ENCODE measurements at regions not wholly inside any gene's neighbourhood (a gene's known extent, or its start where the extent isn't known, plus 50 kb on each side); places are given as distances from the start of the nearest gene placed in this dataset.

GRCh38 chr2:14273650-14274049 lies 358.9 kb upstream of the LRATD1 start:
- DNase-seq (ENCODE audit: low read depth, low spot score) (no peak), ATAC-seq (no peak)
- CTCF ChIA-PET, result no interaction called here
- Histone ChIP-seq H3K27me3 (ENCODE audit: control insufficient read depth, insufficient read depth, low read length) (no peaks in the 10 kb centered on the region), H3K27ac (ENCODE audit: low read length) (no peak overlapping the region), H3K4me3 (ENCODE audit: low read depth in 2 of 2, low read length in 2 of 2) (no peak overlapping the region), H3K9me3 (ENCODE audit: control insufficient read depth, insufficient read depth, low read depth, low read length) (no peaks in the 10 kb centered on the region), H3K36me3 (ENCODE audit: control insufficient read depth, insufficient read depth, low read length) (no peaks in the 10 kb centered on the region), H3K4me1 (ENCODE audit: control insufficient read depth, insufficient read depth, low read length) (no peaks in the 10 kb centered on the region)
- in situ Hi-C loops (cut with HindIII; ENCODE audit: low pct_unique_long_range_greater_than_20kb, low sequenced_read_pairs), result no loop called here
- BruUV-seq (replicated peaks), result no TSS peak
- TF ChIP-seq SIN3A (IDR thresholded peaks at IDR 0.05; ENCODE audit: borderline replicate concordance, insufficient read depth, low read depth, low read length), result no peak
- TF ChIP-seq, protein P1, sequence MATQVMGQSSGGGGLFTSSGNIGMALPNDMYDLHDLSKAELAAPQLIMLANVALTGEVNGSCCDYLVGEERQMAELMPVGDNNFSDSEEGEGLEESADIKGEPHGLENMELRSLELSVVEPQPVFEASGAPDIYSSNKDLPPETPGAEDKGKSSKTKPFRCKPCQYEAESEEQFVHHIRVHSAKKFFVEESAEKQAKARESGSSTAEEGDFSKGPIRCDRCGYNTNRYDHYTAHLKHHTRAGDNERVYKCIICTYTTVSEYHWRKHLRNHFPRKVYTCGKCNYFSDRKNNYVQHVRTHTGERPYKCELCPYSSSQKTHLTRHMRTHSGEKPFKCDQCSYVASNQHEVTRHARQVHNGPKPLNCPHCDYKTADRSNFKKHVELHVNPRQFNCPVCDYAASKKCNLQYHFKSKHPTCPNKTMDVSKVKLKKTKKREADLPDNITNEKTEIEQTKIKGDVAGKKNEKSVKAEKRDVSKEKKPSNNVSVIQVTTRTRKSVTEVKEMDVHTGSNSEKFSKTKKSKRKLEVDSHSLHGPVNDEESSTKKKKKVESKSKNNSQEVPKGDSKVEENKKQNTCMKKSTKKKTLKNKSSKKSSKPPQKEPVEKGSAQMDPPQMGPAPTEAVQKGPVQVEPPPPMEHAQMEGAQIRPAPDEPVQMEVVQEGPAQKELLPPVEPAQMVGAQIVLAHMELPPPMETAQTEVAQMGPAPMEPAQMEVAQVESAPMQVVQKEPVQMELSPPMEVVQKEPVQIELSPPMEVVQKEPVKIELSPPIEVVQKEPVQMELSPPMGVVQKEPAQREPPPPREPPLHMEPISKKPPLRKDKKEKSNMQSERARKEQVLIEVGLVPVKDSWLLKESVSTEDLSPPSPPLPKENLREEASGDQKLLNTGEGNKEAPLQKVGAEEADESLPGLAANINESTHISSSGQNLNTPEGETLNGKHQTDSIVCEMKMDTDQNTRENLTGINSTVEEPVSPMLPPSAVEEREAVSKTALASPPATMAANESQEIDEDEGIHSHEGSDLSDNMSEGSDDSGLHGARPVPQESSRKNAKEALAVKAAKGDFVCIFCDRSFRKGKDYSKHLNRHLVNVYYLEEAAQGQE (IDR thresholded peaks at IDR 0.05; ENCODE audit: insufficient read depth in 1 of 2, low read depth in 2 of 2, low read length in 1 of 2), result no peak
- no peak for TF ChIP-seq TCF7L2 (IDR thresholded peaks at IDR 0.05; ENCODE audit: low read depth, low read length)
- no peak for TF ChIP-seq POLR2AphosphoS5 (IDR thresholded peaks at IDR 0.05; ENCODE audit: low read depth, low read length)
- TF ChIP-seq, protein P2, sequence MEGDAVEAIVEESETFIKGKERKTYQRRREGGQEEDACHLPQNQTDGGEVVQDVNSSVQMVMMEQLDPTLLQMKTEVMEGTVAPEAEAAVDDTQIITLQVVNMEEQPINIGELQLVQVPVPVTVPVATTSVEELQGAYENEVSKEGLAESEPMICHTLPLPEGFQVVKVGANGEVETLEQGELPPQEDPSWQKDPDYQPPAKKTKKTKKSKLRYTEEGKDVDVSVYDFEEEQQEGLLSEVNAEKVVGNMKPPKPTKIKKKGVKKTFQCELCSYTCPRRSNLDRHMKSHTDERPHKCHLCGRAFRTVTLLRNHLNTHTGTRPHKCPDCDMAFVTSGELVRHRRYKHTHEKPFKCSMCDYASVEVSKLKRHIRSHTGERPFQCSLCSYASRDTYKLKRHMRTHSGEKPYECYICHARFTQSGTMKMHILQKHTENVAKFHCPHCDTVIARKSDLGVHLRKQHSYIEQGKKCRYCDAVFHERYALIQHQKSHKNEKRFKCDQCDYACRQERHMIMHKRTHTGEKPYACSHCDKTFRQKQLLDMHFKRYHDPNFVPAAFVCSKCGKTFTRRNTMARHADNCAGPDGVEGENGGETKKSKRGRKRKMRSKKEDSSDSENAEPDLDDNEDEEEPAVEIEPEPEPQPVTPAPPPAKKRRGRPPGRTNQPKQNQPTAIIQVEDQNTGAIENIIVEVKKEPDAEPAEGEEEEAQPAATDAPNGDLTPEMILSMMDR (IDR thresholded peaks at IDR 0.05), result no peak
- intact Hi-C loops (cut with micrococcal nuclease; ENCODE audit: unreplicated experiment), result no loop called here
- POLR2A ChIA-PET, result no interaction called here

DNA sequence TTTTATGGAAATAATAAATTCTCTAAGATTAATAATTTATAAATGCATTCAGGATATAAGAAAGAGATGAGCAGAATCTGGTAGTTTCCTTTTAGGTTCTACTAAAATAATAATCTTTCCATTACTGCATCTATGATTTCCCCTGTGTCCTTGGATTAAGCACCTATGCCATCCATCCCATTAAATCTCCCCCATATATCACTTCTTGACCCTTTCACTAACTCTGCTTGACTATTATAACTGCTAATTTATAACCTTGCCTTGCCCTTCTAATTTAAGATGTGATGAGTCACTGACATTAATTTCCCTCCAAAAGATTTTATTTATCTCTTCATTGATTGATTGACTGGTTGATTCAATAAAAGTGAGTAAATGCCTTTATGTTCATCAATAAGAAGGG lies 348.3 kb upstream of the LRATD1 start:
- Histone ChIP-seq H3K4me1 (ENCODE audit: control insufficient read depth, insufficient read depth, low read length) (no peaks in the 10 kb centered on the region), H3K27me3 (ENCODE audit: control insufficient read depth, insufficient read depth, low read length) (no peaks in the 10 kb centered on the region), H3K27ac (ENCODE audit: low read length) (no peak overlapping the region), H3K9me3 (ENCODE audit: control insufficient read depth, insufficient read depth, low read depth, low read length) (no peaks in the 10 kb centered on the region), H3K4me3 (ENCODE audit: low read depth in 2 of 2, low read length in 2 of 2) (no peak overlapping the region), H3K36me3 (ENCODE audit: control insufficient read depth, insufficient read depth, low read length) (no peaks in the 10 kb centered on the region)
- ChIA-PET POLR2A (no interaction called here), CTCF (no interaction called here)
- intact Hi-C loops (cut with micrococcal nuclease; ENCODE audit: unreplicated experiment) (no loop called here), in situ Hi-C loops (cut with HindIII; ENCODE audit: low pct_unique_long_range_greater_than_20kb, low sequenced_read_pairs) (no loop called here)
- BruUV-seq (replicated peaks), result no TSS peak
- TF ChIP-seq POLR2AphosphoS5 (IDR thresholded peaks at IDR 0.05; ENCODE audit: low read depth, low read length), result no peak
- TF ChIP-seq SIN3A (IDR thresholded peaks at IDR 0.05; ENCODE audit: borderline replicate concordance, insufficient read depth, low read depth, low read length), result no peak
- TF ChIP-seq, protein P1 (IDR thresholded peaks at IDR 0.05; ENCODE audit: insufficient read depth in 1 of 2, low read depth in 2 of 2, low read length in 1 of 2), result no peak
- ATAC-seq, result no peak
- no peak for DNase-seq (ENCODE audit: low read depth, low spot score)

Data from Panc1 (cell line).